ENCODE measurements at regions not wholly inside any gene's neighbourhood (a gene's known extent, or its start where the extent isn't known, plus 50 kb on each side); places are given as distances from the start of the nearest gene placed in this dataset.

DNA sequence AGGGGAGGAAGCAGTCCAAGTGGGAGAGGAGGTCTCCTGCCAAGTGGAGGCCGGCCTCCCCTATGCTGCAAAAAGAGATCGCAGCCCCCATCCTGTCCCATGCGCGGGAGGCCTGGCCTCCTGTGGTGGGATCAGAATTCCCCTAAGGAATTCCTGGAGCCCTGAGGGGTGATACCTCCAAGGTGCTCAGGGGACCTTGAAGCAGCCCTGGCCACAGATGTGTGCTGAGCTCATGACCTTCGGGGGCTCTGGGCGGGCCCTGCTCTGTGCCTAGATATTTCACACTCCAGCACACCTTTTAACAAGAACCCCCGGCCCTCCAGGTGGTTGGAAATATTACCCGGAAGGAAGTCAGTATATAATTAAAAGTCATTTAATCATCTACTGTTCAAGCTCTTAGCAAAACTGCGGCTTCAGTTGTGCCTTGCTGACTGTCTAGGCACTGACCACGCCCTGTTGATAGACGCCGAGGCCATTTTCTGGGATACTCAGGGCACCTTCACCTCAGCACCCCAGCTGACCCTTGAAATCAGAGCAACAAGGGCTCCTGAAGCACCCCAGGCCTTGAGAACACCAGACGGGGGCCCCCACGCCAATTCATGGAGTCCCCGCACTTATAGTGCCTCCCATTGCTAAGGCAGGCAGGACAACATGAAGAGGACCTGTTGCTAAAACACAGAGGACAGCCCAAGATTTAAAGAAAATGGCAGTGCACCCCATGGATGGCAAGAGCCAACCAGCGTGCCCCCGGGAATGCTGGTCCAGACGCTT lies 119.1 kb downstream of the NDUFA10 start:
- no peak for DNase-seq (ENCODE audit: low read depth in 2 of 2)

DNA sequence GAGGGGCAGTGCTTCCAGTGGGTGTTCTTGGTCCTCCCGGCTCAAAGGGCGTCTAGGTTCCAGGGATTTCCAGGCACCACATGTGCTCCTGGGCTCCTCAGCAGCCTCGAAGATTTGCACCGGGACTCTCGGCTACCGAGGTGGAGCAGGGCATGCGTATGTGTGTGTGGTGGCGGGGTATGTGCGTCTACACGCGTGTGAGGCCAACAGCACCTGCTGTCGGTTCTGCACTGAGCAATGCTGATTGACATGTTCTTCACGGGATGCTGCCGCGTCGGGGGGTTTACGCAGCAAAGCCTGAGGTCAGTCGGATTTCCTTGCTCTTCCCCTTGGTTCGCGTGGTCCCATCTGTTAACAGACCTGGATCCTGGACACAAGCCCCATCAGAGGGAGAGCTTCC lies 119.8 kb downstream of the NDUFA10 start:
- DNase-seq (ENCODE audit: low read depth in 2 of 2) = no peak

GRCh38 chr2:239904496-239904895 lies 120.6 kb downstream of the NDUFA10 start:
- no peak for DNase-seq (ENCODE audit: low read depth in 2 of 2)

- no peak for DNase-seq (ENCODE audit: low read depth in 2 of 2)
These were observed 121.3 kb downstream of the NDUFA10 start for GRCh38 chr2:239903803-239904202.

GRCh38 chr2:239903210-239903609 lies 121.9 kb downstream of the NDUFA10 start:
- DNase-seq (ENCODE audit: low read depth in 2 of 2) = no peak

DNA sequence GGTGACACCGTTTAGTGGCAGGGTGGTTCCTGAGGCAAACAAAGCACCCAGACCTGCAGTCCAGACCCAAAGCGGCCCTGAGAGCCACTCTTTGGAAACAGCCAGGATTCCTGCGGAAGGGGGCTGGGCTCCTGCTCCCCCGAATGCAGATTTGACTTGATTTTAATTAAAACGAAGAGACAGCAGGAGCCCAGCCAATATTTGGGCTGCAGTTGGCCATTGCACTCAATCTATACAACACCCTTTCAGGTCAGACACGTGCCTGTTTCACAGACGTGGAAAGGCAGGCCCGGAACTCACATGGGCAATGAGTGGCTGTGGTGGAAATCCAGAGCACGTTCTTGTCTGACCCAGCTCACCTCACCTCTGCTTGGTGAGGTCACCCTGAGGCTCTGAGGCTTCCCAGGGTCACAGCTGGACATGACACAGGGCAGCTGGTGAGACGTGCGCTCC lies 122.4 kb downstream of the NDUFA10 start:
- no peak for DNase-seq (ENCODE audit: low read depth in 2 of 2)

- no peak for DNase-seq (ENCODE audit: low read depth in 2 of 2)
These were observed 126.7 kb downstream of the NDUFA10 start for GRCh38 chr2:239898292-239898925.

DNA sequence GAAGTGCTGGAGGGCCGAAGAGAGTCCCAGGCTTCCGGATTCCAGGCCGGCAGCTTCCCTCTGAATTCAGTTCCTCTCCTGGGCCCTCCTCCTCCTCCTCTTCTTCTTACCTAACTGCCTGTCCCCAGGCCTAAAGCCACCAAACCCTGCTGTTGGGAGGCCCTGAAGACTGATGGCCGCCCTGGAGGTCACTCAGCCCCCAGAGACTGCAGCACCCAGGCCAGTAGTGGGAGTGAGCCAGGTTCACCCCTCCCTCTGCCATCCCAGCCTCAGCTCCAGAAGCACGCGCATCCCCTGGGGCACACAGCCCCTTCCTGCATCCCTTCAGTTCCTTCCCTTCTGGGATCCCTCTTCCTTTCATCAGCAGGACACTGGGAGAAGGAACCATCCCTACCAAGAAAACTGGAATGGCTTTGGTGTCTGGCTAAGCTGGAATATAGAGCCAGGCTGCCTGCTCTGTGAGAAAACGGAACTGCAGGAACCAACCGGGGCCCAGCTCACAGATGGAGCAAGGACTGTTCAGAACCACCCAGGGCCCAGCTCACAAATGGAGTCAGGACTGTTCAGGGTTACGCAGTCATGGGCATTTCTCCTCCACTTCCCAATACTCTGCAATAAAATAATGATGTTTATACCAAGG lies 127.4 kb downstream of the NDUFA10 start:
- DNase-seq (ENCODE audit: low read depth in 2 of 2) = no peak

DNA sequence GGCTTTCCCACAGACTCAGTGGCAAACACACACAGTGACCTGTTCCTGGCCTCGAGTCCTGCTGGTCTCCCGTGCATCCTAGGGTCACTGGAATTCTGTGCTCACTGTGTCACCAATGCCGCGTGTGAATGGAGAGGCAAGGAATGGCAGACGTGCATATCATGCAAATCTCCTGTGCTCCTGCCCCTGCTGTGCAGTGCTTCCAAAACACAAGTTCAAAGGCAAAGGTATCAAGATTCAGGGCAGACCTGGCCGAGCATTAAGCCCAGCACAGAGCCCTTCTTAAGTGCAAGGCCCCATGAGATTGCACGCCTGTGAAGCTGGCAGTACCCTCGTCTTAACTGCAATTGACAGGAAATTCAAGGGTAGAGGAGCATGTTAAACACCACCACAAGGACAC lies 129.1 kb downstream of the NDUFA10 start:
- no peak for DNase-seq (ENCODE audit: low read depth in 2 of 2)

GRCh38 chr2:239895669-239896068 lies 129.5 kb downstream of the NDUFA10 start:
- no peak for DNase-seq (ENCODE audit: low read depth in 2 of 2)

GRCh38 chr2:239895116-239895515 lies 130.0 kb downstream of the NDUFA10 start:
- no peak for DNase-seq (ENCODE audit: low read depth in 2 of 2)

DNA sequence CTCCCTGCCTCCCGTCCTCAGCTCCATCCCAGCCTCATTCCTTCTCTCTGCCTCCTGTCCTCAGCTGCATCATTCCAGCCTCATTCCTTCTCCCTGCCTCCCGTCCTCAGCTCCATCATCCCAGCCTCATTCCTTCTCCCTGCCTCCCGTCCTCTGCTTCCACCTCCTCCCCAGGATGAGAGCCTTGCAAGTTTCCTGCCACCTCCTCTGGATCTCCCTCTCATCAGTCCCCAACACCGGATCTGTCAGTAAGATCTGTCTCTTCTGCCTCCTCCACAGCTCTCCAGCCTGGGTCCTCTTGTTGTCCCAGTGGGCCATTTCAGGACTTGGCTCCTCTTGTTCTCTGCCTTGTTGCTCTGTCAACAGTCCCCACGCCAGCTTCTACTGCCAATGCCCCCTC lies 130.9 kb downstream of the NDUFA10 start:
- DNase-seq (ENCODE audit: low read depth in 2 of 2) = no peak

- DNase-seq (ENCODE audit: low read depth in 2 of 2) = no peak
These were observed 132.0 kb downstream of the NDUFA10 start for GRCh38 chr2:239893236-239893515.

GRCh38 chr2:239892441-239893235 lies 132.5 kb downstream of the NDUFA10 start:
- DNase-seq (ENCODE audit: low read depth in 2 of 2) = no peak

GRCh38 chr2:239891698-239892097 lies 133.4 kb downstream of the NDUFA10 start:
- DNase-seq (ENCODE audit: low read depth in 2 of 2) = no peak

DNA sequence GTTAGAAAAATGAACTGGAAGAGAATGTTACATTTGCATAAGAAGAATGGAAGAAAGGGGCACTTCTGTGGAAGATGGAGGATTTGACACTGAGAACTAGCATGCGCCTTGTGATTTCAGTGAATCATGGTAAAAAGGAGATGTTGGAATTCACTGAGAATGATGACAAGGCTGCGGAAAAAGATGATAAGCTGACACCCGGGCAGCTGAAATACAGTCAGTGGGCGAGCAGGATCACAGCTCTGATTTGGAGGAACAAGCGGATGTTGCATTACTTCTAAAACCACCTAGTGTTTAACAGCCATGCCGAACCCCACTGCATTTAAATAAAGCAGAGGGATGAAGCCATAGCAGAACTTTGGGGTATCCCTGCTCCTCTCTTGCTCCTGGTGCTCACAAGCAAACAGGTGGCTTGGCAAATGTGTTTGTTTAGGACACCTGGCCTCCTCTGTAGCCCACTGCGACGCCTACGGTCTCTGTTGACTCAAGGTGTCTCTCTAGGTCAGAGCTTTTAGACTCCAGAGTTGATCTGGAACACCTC lies 134.9 kb downstream of the NDUFA10 start:
- no peak for DNase-seq (ENCODE audit: low read depth in 2 of 2)

DNA sequence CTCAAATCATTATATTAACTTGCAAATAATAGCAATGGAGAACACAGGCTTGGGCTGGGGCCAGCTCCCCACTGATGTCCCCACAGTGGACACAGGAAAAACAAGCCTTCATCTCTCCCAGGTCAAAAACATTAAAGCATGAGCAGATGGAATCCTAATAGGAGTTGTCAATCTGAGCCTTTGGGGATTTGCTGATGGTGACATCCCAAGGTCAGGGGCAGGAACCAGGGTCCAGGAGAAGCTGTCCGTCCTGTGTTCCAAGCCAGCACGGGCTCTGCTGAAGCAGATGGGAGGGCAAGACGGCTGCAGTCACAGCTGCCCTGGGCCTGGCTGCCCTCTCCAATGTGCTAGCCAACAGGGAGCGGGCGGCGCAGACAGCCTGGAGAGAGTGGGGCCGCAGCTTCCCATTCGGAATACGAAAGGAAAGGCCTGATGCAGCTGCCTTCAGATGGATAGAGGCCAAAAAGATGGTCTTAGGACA lies 135.5 kb downstream of the NDUFA10 start:
- no peak for DNase-seq (ENCODE audit: low read depth in 2 of 2)

DNA sequence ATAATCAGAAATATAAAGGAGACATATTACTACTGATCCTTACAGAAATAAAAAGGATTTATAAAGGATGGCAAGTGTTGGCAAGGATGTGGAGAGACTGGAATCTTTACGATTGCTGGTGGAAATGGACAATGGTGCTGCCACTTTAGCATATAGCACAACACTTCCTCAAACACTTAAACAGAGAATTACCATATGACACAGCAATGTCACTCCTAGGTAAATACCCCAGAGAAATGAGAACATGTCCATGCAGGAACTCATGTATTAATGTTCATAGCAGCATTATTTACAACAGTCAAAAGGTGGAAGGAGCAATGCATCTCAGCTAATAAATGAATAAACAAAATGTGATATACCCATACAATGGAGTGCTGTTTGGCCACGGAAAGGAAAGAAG lies 137.5 kb downstream of the NDUFA10 start:
- no peak for DNase-seq (ENCODE audit: low read depth in 2 of 2)

DNA sequence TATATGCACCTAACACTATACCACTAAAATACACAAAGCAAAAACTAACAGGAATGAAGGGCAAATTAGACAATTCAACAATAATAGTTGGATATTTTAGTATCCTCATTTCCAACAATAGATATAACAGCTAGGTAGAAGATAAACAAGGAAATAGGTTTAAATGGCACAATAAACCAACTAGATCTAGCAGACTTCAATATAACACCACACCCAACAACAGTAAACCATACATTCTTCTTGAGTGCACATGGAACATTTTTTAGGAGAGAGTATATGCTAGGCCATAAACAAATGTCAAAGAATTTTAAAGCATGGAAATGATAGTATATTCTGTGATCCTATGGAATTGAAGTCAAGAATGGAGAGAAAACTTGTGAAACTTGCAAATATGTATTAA lies 138.4 kb downstream of the NDUFA10 start:
- DNase-seq (ENCODE audit: low read depth in 2 of 2) = no peak

DNA sequence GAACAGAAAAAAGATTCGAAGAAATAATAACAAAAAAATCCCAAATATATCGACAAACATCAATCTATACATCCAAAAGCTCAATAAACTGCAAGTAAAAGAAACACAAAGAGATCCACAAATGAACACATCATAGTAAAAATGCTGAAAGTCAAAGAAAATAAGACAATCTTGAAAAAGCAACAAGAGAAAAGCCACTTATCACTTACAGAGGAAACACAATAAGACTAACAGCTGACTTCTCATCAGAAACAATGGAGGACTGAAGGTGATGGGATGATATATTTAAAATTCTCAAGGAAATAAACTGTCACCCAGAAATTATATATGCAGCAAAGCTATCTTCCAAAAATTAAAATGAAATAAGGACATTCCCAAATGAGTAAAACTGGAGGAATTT lies 140.3 kb downstream of the NDUFA10 start:
- no peak for DNase-seq (ENCODE audit: low read depth in 2 of 2)

DNA sequence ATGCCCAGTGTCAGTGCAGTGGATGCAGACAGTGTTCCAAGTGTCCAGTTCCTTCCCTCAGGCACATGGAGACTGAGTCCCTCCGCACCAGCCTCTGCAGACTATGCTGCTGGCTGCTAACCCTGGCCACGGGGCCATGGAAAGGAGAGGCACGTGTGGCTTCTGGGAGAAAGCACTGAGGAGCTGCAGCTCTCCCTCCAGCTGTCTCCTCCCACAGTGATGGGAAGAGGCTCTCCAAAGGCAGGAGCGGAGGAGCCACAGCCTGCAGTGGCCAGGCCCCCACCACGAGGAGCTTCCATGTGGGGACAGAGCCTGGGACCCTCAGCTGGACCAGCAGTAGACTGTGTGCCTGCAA lies 141.1 kb downstream of the NDUFA10 start:
- no peak for DNase-seq (ENCODE audit: low read depth in 2 of 2)

All from fibroblast of skin of left quadriceps (primary cell).